PC-3 (cell line): ENCODE measurements at regions not wholly inside any gene's neighbourhood (a gene's known extent, or its start where the extent isn't known, plus 50 kb on each side); places are given as distances from the start of the nearest gene placed in this dataset.

Experiments used
- ATAC-seq: fragments of 200-7000 bp; cut with Tn5 transposase; 2 replicates; pipeline ENCODE4 v1.9.1; 2020; ENCODE audit warnings: mild to moderate bottlenecking, moderate library complexity
- BruUV-seq: library from RNA; stranded (reverse); fragments of 400-500 nt; replicated peaks from 2 replicates; lab custom pipeline; 2021; lab: Mats Ljungman, UMichigan
- CTCF ChIA-PET: fragments of 300-600 bp; sonication (Branson Sonifier 250); formaldehyde crosslinking; loops from one replicate; lab custom pipeline; 2022; ENCODE audit warnings: antibody characterized with exemption; lab: Charles Lee
- POLR2A ChIA-PET: fragments of 300-600 bp; sonication (Branson Sonifier 250); formaldehyde crosslinking; loops from one replicate; lab custom pipeline; 2022; ENCODE audit warnings: antibody characterized with exemption; ENCODE audit not compliant: unreplicated experiment; lab: Charles Lee
- DNase-seq: peaks from one replicate; pipeline ENCODE4 v3.0.0-alpha.2; 2015
- H2AFZ ChIP-seq: fragments of 300-600 bp; sonication (generic); 2 replicates; pipeline ENCODE4 v1.6.0; 2016; ENCODE audit warnings: antibody characterized with exemption, low read length
- H3F3A ChIP-seq: fragments of 300-600 bp; sonication (generic); one replicate; pipeline ENCODE4 v1.6.0; 2017; ENCODE audit warnings: antibody characterized with exemption, low read length, control low read depth, mild to moderate bottlenecking; ENCODE audit not compliant: unreplicated experiment
- H3K27ac ChIP-seq: fragments of 300-600 bp; sonication (generic); 2 replicates; pipeline ENCODE4 v1.5.1; 2016; ENCODE audit warnings: mild to moderate bottlenecking, low read length
- H3K27me3 ChIP-seq: fragments of 300-600 bp; sonication (generic); 2 replicates; pipeline ENCODE4 v1.6.1; 2016; ENCODE audit warnings: low read length, mixed read lengths
- H3K36me3 ChIP-seq: fragments of 300-600 bp; sonication (generic); 2 replicates; pipeline ENCODE4 v1.6.1; 2016; ENCODE audit warnings: low read depth, mixed run types, low read length, mixed read lengths
- H3K4me1 ChIP-seq: fragments of 300-600 bp; sonication (generic); 2 replicates; pipeline ENCODE4 v1.5.1; 2016; ENCODE audit warnings: low read length; ENCODE audit not compliant: insufficient read depth
- H3K4me2 ChIP-seq: fragments of 300-600 bp; sonication (generic); 2 replicates; pipeline ENCODE4 v1.6.0; 2016; ENCODE audit warnings: low read length
- H3K4me3 ChIP-seq: fragments of 300-600 bp; sonication (generic); 2 replicates; pipeline ENCODE4 v1.5.1; 2016; ENCODE audit warnings: mild to moderate bottlenecking, low read length, mixed read lengths
- H3K79me2 ChIP-seq: fragments of 300-600 bp; sonication (generic); 2 replicates; pipeline ENCODE4 v1.6.1; 2017; ENCODE audit warnings: low read length, mixed read lengths
- H3K9ac ChIP-seq: fragments of 300-600 bp; sonication (generic); 2 replicates; pipeline ENCODE4 v1.6.0; 2016; ENCODE audit warnings: mild to moderate bottlenecking, low read length
- H3K9me2 ChIP-seq: fragments of 300-600 bp; sonication (generic); replicated peaks from 2 replicates; pipeline ENCODE4 v1.6.1; 2016; ENCODE audit warnings: mixed run types, low read length, mixed read lengths
- H3K9me3 ChIP-seq: fragments of 300-600 bp; sonication (generic); 2 replicates; pipeline ENCODE4 v1.6.1; 2016; ENCODE audit warnings: low read length, mixed read lengths
- H4K20me1 ChIP-seq: fragments of 300-600 bp; sonication (generic); 2 replicates; pipeline ENCODE4 v1.6.1; 2016; ENCODE audit warnings: low read length, mixed read lengths
- EZH2 ChIP-seq: fragments of 300-600 bp; sonication (generic); IDR thresholded peaks from one replicate; pipeline ENCODE4 v1.6.1; 2017; ENCODE audit warnings: antibody characterized with exemption, mild to moderate bottlenecking, low read length; ENCODE audit not compliant: unreplicated experiment
- EZH2phosphoT487 ChIP-seq: fragments of 300-600 bp; sonication (generic); IDR thresholded peaks from 2 replicates; pipeline ENCODE4 v1.6.1; 2018; ENCODE audit warnings: mild to moderate bottlenecking, antibody characterized with exemption, low read length, borderline replicate concordance
- intact Hi-C: fragments of 100-400 bp; cut with micrococcal nuclease; formaldehyde crosslinking; loops from 2 replicates; pipeline ENCODE4 v1.9.0; 2023
- TF ChIP-seq, protein P1 (sequence below): fragments of 300-600 bp; sonication (generic); conservative IDR thresholded peaks from 2 replicates; pipeline ENCODE4 v1.5.1; 2017; ENCODE audit warnings: antibody characterized with exemption, low read depth, mild to moderate bottlenecking, low read length

DNA sequence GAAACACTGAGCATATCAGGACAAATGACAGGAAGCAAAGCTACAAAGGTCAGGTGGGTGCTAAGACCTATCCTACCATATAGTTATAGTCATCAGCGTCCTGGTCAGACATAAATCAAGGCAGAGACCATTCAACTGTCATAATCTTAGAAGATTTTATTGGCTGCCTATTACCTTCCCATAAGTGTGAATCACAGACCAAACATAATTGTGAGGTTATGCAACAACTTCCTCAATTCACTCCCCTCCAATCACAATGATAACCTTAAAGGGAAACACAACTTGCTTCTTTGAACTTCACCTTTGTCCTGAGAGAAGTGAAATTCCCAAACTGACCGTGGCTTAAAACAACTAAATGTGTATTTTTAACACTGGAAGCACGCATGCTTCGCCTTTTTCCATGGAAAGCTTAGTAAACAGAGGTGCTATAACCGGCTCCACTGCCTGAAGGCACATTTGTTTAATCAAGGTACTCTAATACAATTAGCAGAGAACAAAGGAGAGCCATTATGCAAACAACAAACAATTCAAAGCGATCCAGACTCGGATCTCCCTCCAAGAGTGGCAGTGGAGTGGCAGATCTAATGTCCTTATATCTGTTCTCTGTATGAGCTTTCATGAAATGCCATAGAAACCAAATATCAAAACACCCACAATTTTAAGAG is 84.9 kb downstream of the TMEM114 start:
- Histone ChIP-seq H3K4me2 (no peak overlapping the region), H3K79me2 (no peaks in the 10 kb centered on the region), H3K4me1 (no peaks in the 10 kb centered on the region), H3K4me3 (no peak overlapping the region), H4K20me1 (no peaks in the 10 kb centered on the region), H3K36me3 (no peaks in the 10 kb centered on the region), H3F3A (no peaks in the 10 kb centered on the region), H3K9me3 (no peaks in the 10 kb centered on the region), H2AFZ (no peak overlapping the region), H3K9ac (no peak overlapping the region), H3K27me3 (no peaks in the 10 kb centered on the region), H3K9me2 (no peaks in the 10 kb centered on the region), H3K27ac (no peak overlapping the region)
- CTCF ChIA-PET, result interaction anchor here (0.5 kb wide), 1 partner anchor 119 kb away, joined by 3 read pairs; no protein-coding TSS in a partner anchor
- intact Hi-C loops, result no loop called here
- BruUV-seq, result no TSS peak
- POLR2A ChIA-PET, result no interaction called here
- TF ChIP-seq EZH2 (no peak), EZH2phosphoT487 (no peak)
- TF ChIP-seq, protein P1, sequence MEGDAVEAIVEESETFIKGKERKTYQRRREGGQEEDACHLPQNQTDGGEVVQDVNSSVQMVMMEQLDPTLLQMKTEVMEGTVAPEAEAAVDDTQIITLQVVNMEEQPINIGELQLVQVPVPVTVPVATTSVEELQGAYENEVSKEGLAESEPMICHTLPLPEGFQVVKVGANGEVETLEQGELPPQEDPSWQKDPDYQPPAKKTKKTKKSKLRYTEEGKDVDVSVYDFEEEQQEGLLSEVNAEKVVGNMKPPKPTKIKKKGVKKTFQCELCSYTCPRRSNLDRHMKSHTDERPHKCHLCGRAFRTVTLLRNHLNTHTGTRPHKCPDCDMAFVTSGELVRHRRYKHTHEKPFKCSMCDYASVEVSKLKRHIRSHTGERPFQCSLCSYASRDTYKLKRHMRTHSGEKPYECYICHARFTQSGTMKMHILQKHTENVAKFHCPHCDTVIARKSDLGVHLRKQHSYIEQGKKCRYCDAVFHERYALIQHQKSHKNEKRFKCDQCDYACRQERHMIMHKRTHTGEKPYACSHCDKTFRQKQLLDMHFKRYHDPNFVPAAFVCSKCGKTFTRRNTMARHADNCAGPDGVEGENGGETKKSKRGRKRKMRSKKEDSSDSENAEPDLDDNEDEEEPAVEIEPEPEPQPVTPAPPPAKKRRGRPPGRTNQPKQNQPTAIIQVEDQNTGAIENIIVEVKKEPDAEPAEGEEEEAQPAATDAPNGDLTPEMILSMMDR, result no peak
- no peak for DNase-seq
- no peak for ATAC-seq

DNA sequence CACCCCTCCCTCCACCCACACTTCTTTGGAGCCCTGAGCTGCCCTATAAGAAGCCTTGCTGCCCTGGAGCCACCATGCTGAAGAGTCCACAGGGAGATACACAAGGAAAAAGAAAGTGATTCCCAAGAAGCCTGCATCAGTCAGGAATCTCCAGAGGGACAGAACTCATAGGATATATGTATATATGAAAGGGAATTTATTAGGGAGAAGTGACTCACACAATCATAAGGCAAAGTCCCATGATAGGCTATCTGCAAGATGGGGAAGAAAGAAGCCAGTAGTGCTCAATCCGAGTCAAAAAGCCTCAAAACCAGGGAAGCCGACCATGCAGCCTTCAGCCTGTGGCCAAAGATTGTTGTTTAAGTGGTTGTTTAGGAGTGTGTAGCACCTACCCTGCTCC is 87.9 kb downstream of the TMEM114 start:
- Histone ChIP-seq H4K20me1 (no peaks in the 10 kb centered on the region), H3K4me1 (no peaks in the 10 kb centered on the region), H3K27ac (no peak overlapping the region), H3K9ac (no peak overlapping the region), H3K9me2 (no peaks in the 10 kb centered on the region), H3K4me3 (no peak overlapping the region), H3F3A (no peaks in the 10 kb centered on the region), H3K79me2 (no peaks in the 10 kb centered on the region), H3K27me3 (no peaks in the 10 kb centered on the region), H2AFZ (no peak overlapping the region), H3K4me2 (no peak overlapping the region), H3K9me3 (no peaks in the 10 kb centered on the region), H3K36me3 (no peaks in the 10 kb centered on the region)
- BruUV-seq, result no TSS peak
- no peak for TF ChIP-seq EZH2
- TF ChIP-seq EZH2phosphoT487, result no peak
- TF ChIP-seq, protein P1, result no peak
- intact Hi-C loops, result no loop called here
- ChIA-PET CTCF (no interaction called here), POLR2A (no interaction called here)
- DNase-seq, result no peak
- no peak for ATAC-seq

- no peaks in the 10 kb centered on the region for H3K79me2 ChIP-seq
- no TSS peak for BruUV-seq
- intact Hi-C loops, result no loop called here
- H3K27ac ChIP-seq, result no peak overlapping the region
- H3K4me2 ChIP-seq, result no peak overlapping the region
- no peak overlapping the region for H2AFZ ChIP-seq
- DNase-seq, result no peak
- no peaks in the 10 kb centered on the region for H3K27me3 ChIP-seq
- H4K20me1 ChIP-seq, result no peaks in the 10 kb centered on the region
- ChIA-PET CTCF (no interaction called here), POLR2A (no interaction called here)
- H3K4me3 ChIP-seq, result no peak overlapping the region
- no peaks in the 10 kb centered on the region for H3K9me3 ChIP-seq
- no peak for ATAC-seq
- H3K9ac ChIP-seq, result no peak overlapping the region
- H3K9me2 ChIP-seq, result no peaks in the 10 kb centered on the region
- no peak for TF ChIP-seq EZH2phosphoT487
- TF ChIP-seq, protein P1, result no peak
- no peak for TF ChIP-seq EZH2
- H3F3A ChIP-seq, result no peaks in the 10 kb centered on the region
- no peaks in the 10 kb centered on the region for H3K4me1 ChIP-seq
- no peaks in the 10 kb centered on the region for H3K36me3 ChIP-seq
These were observed 90.0 kb downstream of the TMEM114 start for GRCh38 chr16:8500351-8500750.
